Natural killer cell (primary cell): ENCODE measurements at regions not wholly inside any gene's neighbourhood (a gene's known extent, or its start where the extent isn't known, plus 50 kb on each side); places are given as distances from the start of the nearest gene placed in this dataset.
"Not testable (repeated sequence)": the region's sequence is repeated elsewhere in the genome, so short reads cannot be mapped to it uniquely, and the experiment has no call there.

ENCODE experiments used
- ATAC-seq, 3 donors: fragments of 150-1000 bp in 2 of 3; fragments of 200-7000 bp in 1 of 3; cut with Tn5 transposase; 1 replicate in 1 of 3; 2 replicates in 2 of 3; pipeline ENCODE4 v1.10.0; 2021; ENCODE audit warnings: mild to moderate bottlenecking in 2 of 3, moderate library complexity in 2 of 3
- DNase-seq, 2 donors: peaks; one replicate each; pipeline versions ENCODE4 v3.0.0 to v3.0.0-alpha.2; 2013 to 2021; ENCODE audit warnings: mixed read lengths in 1 of 2
- H3K27ac ChIP-seq: one replicate; pipeline ENCODE4 v1.5.1; 2013; ENCODE audit warnings: mild to moderate bottlenecking, low read length
- H3K27me3 ChIP-seq: one replicate; pipeline ENCODE4 v1.6.1; 2013; ENCODE audit warnings: low read length; ENCODE audit not compliant: control insufficient read depth, insufficient read depth
- H3K36me3 ChIP-seq: one replicate; pipeline ENCODE4 v1.6.1; 2013; ENCODE audit warnings: low read length; ENCODE audit not compliant: control insufficient read depth, insufficient read depth
- H3K4me1 ChIP-seq: one replicate; pipeline ENCODE4 v1.6.1; 2013; ENCODE audit warnings: low read length; ENCODE audit not compliant: control insufficient read depth, insufficient read depth
- H3K4me3 ChIP-seq: one replicate; pipeline ENCODE4 v1.5.1; 2013; ENCODE audit warnings: low read length
- H3K9me3 ChIP-seq: one replicate; pipeline ENCODE4 v1.6.1; 2013; ENCODE audit warnings: low read length; ENCODE audit not compliant: control insufficient read depth, insufficient read depth
- H3K27ac Mint-ChIP-seq, 2 donors: one replicate each; pipeline ENCODE4 v1.8.0; 2022; ENCODE audit warnings: mild to moderate bottlenecking in 2 of 2, mixed read lengths in 2 of 2, moderate library complexity in 1 of 2
- H3K27me3 Mint-ChIP-seq, 2 donors: one replicate each; pipeline ENCODE4 v1.8.0; 2022; ENCODE audit warnings: low read depth in 2 of 2, mixed read lengths in 2 of 2
- H3K36me3 Mint-ChIP-seq: one replicate; pipeline ENCODE4 v1.8.0; 2022; ENCODE audit warnings: mixed read lengths
- H3K4me1 Mint-ChIP-seq, 2 donors: one replicate each; pipeline ENCODE4 v1.8.0; 2022; ENCODE audit warnings: mixed read lengths in 2 of 2
- H3K4me3 Mint-ChIP-seq: one replicate; pipeline ENCODE4 v1.8.0; 2022; ENCODE audit warnings: mild to moderate bottlenecking, moderate library complexity, mixed read lengths
- H3K9me3 Mint-ChIP-seq, 2 donors: one replicate each; pipeline ENCODE4 v1.8.0; 2022; ENCODE audit warnings: mixed read lengths in 2 of 2
- CTCF ChIP-seq: fragments of 200-600 bp; IDR thresholded peaks from one replicate; pipeline ENCODE4 v1.8.0; 2022; ENCODE audit warnings: antibody characterized with exemption
- WGBS: methylation state at CpG from one replicate; pipeline ENCODE4 v1.1.7; 2013; ENCODE audit warnings: missing lambda C conversion rate; ENCODE audit not compliant: insufficient coverage; 5-methylcytosine and 5-hydroxymethylcytosine counted together
- intact Hi-C: fragments of 100-400 bp; cut with micrococcal nuclease; formaldehyde crosslinking; loops from one replicate; pipeline ENCODE4 v1.14.2; 2022

GRCh38 chr6:80872199-80872950 lies 765.9 kb downstream of the BCKDHB start:
- no peaks in the 10 kb centered on the region for H3K4me1 Mint-ChIP-seq
- ATAC-seq (no peak), DNase-seq (no peak)
- H3K4me3 ChIP-seq = no peak overlapping the region
- H3K4me1 ChIP-seq = no peaks in the 10 kb centered on the region
- no peak overlapping the region for H3K4me3 Mint-ChIP-seq
- intact Hi-C loops = no loop called here
- H3K36me3 ChIP-seq = no peaks in the 10 kb centered on the region
- TF ChIP-seq CTCF = no peak
- H3K27me3 ChIP-seq = no peaks in the 10 kb centered on the region
- peaks cover 13 to 24% of the 10 kb centered on the region in 2 donors for H3K9me3 Mint-ChIP-seq
- no peaks in the 10 kb centered on the region for H3K27me3 Mint-ChIP-seq
- H3K27ac ChIP-seq = no peak overlapping the region
- peaks cover 7% of the 10 kb centered on the region for H3K36me3 Mint-ChIP-seq
- no peaks in the 10 kb centered on the region for H3K9me3 ChIP-seq
- no peak overlapping the region for H3K27ac Mint-ChIP-seq
- 92% methylated on average over 3 of the region's 3 CpGs for WGBS

GRCh38 chr6:80862756-80863155 lies 756.3 kb downstream of the BCKDHB start:
- Mint-ChIP-seq H3K27me3 (no peaks in the 10 kb centered on the region), H3K27ac (no peak overlapping the region), H3K4me3 (no peak overlapping the region), H3K9me3 (peaks cover 13 to 15% of the 10 kb centered on the region in 2 donors), H3K4me1 (no peaks in the 10 kb centered on the region), H3K36me3 (peaks cover 7% of the 10 kb centered on the region)
- H3K9me3 ChIP-seq = no peaks in the 10 kb centered on the region
- WGBS = 88% methylated on average over 2 of the region's 4 CpGs
- no peak overlapping the region for H3K27ac ChIP-seq
- no peak overlapping the region for H3K4me3 ChIP-seq
- intact Hi-C loops = no loop called here
- TF ChIP-seq CTCF = no peak
- H3K27me3 ChIP-seq = no peaks in the 10 kb centered on the region
- no peak for ATAC-seq
- no peak for DNase-seq
- H3K4me1 ChIP-seq = no peaks in the 10 kb centered on the region
- H3K36me3 ChIP-seq = no peaks in the 10 kb centered on the region

- no peak for DNase-seq
- intact Hi-C loops = no loop called here
Measured at GRCh38 chr6:80860107-80860506, 753.6 kb downstream of the BCKDHB start.

GRCh38 chr6:80847973-80848372 lies 741.5 kb downstream of the BCKDHB start:
- H3K27me3 ChIP-seq, H3K4me1 ChIP-seq, intact Hi-C loops, H3K4me3 Mint-ChIP-seq, H3K36me3 ChIP-seq, H3K27me3 Mint-ChIP-seq, ATAC-seq, DNase-seq, H3K27ac Mint-ChIP-seq, H3K9me3 ChIP-seq, H3K4me1 Mint-ChIP-seq, H3K4me3 ChIP-seq, H3K27ac ChIP-seq: not testable (repeated sequence)
- H3K9me3 Mint-ChIP-seq = peaks cover 18 to 21% of the 10 kb centered on the region in 2 donors
- H3K36me3 Mint-ChIP-seq = peaks cover 17% of the 10 kb centered on the region
- 95% methylated on average over 10 of the region's 12 CpGs for WGBS

More at GRCh38 chr6:80860107-80860506, 753.6 kb downstream of the BCKDHB start:
- H3K27me3 ChIP-seq = no peaks in the 10 kb centered on the region
- H3K9me3 ChIP-seq = no peaks in the 10 kb centered on the region
- H3K27ac Mint-ChIP-seq = no peak overlapping the region
- H3K27ac ChIP-seq = no peak overlapping the region
- TF ChIP-seq CTCF = no peak
- H3K27me3 Mint-ChIP-seq = no peaks in the 10 kb centered on the region
- H3K36me3 Mint-ChIP-seq = peaks cover 7% of the 10 kb centered on the region
- no peaks in the 10 kb centered on the region for H3K4me1 ChIP-seq
- no peaks in the 10 kb centered on the region for H3K4me1 Mint-ChIP-seq
- WGBS = 100% methylated on average over 2 of the region's 2 CpGs
- peaks cover 11 to 12% of the 10 kb centered on the region in 2 donors for H3K9me3 Mint-ChIP-seq
- no peak overlapping the region for H3K4me3 ChIP-seq
- ATAC-seq = no peak
- H3K4me3 Mint-ChIP-seq = no peak overlapping the region
- no peaks in the 10 kb centered on the region for H3K36me3 ChIP-seq
